HPDE6-E6E7 (cell line): ENCODE measurements at regions not wholly inside any gene's neighbourhood (a gene's known extent, or its start where the extent isn't known, plus 50 kb on each side); places are given as distances from the start of the nearest gene placed in this dataset.

ENCODE experiments used
- DNase-seq: peaks from one replicate; pipeline ENCODE4 v3.0.0; 2011; ENCODE audit warnings: missing footprints; ENCODE audit errors: extremely low spot score

DNA sequence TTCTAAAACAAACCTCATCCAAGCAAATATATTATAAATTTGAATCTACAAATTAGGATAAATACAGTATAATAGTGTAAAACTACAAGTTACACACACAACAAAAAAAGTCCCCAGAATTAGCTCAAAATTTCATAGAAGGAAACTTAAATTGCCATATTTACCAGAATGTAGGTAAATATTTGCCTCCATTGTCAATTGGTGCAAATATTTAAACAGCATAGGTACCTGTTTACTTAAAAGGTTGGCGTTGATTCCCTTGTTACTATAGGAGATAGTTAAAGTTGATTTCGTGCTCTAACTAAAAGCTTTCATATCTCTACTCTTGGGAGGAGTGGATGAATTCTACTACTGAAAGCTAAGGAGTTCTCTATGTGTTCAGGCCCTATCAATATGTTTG is 111.6 kb upstream of the TENT5A start:
- DNase-seq: no peak

DNA sequence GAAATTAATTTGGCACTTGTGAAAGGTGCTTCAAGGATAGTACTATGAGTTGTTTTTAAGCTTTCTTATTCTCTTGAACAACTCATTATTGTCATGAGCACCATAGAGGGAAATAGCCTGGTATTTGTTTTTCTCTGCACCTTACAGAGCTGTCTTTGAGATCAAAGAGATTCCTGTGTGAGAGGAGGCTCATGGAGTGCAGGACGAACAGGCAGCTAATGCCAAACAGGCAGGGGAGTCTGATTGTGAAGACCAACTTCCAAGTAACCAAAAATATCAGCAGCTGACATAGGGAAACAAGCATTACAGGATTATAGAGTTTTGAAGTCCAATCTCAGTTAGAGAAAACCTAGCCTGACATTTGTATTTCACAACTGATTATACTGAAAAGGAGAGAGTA is 110.6 kb upstream of the TENT5A start:
- DNase-seq: no peak

DNA sequence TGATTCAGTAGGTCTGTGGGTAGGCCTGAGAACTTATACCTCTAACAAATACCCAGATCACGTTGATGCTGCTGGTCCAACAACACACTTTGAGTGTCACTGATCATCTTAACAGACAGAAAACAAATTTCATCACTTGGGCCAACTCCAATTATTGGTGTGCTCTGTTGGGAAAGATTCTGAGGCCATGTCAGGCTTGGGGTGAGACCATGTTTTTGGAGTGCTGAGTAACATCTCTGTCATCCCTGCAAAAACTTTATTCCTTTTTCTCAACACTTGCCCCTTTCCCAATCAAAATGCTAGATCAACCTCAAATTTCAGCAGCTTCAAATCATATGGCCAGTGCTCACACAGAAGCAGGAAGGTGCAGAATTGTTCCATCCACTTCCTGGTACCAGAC is 108.8 kb upstream of the TENT5A start:
- DNase-seq: no peak

- no peak for DNase-seq
Measured at GRCh38 chr6:81859884-81860283, 107.4 kb upstream of the TENT5A start.

- DNase-seq: no peak
Measured at GRCh38 chr6:81857812-81858211, 105.3 kb upstream of the TENT5A start.

DNA sequence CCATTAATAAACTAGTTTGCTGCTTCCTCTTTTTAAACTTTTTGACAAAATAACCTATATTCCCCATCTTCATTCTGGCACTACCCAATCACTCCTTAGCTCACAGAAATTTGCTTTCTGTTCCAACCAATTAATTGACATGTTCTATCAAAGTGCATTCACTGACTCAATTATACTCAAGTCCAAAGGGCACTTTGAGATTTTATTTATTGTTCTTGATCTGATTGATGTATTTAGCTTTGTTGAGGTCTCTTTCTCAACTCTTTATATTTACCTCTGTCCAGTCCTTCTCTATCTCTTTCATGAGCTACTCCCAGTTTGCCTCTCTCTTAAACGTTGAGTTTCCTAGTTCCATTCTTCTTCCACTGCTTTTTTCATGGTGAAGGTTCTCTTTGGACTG is 104.4 kb upstream of the TENT5A start:
- DNase-seq: no peak

DNA sequence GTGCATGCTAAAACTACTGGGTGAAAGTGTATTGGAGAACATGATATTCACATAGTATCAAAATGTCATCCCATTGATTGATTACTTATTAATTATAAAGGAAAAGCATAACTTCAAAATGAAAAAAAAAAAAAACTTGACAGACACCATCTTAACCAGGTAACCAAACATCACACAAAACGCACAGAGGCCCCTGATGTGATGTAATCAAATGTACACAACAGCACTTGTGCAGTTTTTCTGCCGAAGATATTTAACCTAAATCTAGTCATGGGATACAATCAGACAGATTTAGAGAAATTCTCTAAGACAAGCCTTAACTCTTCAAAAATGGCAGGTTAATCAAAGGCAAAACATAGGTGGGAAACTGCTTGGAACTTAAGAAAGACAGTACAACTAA is 102.0 kb upstream of the TENT5A start:
- DNase-seq: no peak

GRCh38 chr6:81853975-81854374 is 101.5 kb upstream of the TENT5A start:
- no peak for DNase-seq

GRCh38 chr6:81849248-81849647 is 96.8 kb upstream of the TENT5A start:
- no peak for DNase-seq

GRCh38 chr6:81847866-81848265 is 95.4 kb upstream of the TENT5A start:
- DNase-seq: no peak

GRCh38 chr6:81844686-81845085 is 92.2 kb upstream of the TENT5A start:
- no peak for DNase-seq

DNA sequence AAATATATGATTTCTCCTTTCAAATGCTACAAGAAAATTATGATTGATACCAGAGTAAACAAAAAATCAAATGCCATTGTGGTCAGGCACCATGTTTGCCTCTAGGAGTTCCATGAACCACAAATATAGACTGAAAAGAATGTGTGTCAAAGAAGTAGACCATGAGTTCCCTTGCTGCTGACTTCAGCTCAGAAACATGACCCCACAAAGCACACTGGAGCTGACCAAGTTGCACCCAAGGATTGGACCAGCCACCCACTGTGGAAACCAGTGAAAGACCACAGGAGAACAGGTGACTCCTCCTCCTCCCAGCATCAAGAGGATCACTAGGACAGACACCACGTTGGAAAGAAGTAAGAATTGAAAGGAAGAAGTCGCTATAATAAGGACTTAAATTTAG is 90.8 kb upstream of the TENT5A start:
- no peak for DNase-seq

- no peak for DNase-seq
Measured at GRCh38 chr6:81842254-81842653, 89.8 kb upstream of the TENT5A start.

DNA sequence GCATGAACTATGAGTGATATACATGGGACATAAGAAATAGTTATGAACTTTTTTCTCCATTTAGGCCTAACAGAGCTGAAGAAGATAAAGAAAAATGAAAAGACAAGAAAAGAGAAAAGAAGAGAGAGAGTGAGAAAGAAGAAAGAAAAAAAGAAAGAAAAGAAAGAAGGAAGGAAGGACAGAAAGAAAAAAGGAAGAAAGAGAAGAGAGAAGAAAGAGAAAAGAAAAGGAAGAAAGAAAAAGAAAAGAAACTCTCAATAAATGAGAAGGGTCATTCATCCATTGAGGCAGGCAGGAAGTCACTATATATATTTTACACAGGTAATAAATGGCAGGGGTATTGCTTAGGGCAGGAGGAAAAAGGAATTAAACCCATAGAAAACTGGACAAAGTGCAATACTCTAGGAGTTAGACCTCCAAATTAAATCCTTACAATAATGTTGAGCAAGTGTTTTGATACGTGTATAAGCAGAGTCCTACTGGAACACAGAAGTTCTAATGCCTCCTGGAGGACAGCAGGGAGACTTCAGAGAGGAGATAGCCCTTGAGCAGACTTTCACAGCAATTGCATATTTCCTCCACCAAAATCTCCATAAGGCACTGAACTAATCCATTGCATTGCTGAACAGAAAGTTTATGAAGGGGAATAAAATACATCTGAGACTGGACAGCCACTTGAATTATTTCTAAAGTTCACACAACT is 86.4 kb upstream of the TENT5A start:
- no peak for DNase-seq

DNA sequence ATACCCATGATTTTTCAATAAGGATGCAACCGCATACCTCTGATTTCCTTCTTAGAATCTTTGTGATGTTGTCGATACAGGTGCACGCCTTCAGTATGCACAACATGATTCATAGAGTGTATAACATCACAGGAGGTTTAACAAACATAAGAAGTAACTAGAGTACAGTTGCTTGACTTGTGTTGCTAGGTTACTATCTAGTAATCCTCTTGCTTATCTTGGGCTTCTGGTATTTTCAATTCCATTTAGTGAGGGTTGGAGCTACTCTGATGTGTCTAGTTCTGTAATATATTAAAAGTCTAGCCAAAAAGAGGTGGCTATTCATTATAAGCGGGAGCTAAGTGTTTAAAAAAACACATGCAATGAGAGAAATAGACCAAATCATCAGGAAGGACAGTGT is 85.5 kb upstream of the TENT5A start:
- no peak for DNase-seq

- DNase-seq: no peak
Measured at GRCh38 chr6:81834141-81834681, 81.7 kb upstream of the TENT5A start.

DNA sequence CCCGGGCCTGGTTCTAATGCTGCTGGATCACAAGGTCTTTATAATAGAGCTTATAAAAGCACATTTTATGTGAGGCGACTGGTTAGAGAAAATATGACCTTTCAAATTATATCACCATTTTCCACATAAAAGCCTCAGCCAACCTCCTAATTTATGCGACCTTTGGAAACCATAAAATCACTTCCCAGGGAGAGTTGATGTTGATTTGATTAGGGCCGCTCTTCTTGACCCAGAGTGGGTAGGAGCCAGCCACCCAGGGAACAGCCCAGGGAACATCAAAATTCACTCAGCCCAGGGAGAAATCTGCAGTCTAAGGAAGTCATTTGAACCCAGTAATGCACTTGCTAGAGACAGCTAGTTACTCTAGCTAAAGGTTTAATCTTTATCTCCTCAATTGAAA is 79.8 kb upstream of the TENT5A start:
- no peak for DNase-seq

DNA sequence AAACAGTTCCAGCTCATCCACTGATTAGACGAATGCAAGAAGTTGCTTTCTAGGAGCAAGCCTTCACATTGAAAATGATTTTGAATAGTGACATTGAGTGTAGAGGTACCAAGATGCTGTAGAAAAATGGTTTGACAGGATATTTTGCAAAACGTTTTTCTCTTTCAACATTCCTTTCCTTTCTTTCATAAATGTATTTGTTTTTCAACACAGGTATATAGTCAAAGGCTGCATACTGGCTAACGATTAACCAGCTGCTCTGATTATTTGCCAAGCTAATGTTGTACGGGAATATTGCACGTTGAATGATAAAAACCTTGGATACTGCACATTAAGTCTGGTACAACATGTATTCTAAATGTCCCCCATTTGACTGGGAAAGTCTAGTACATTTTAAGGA is 78.8 kb upstream of the TENT5A start:
- no peak for DNase-seq

DNA sequence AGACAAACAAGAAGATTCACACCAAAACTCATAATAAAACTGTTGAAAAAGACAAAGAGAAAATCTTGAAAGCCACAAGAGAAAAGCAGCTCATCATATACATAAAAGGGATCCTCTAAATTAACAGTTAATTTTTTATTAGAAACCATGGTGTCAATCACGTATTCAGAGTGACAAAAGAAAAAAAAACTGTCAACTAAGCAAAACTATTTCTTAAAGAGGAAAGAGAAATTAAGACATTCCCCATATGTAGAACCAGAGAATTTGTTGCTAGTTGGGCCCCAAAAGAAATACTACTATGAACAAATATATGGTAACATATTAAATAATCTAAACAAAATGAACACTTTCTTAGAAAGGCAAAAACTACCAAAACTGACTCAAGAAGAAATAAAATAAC is 74.3 kb upstream of the TENT5A start:
- DNase-seq: no peak

- DNase-seq: no peak
Measured at GRCh38 chr6:81822568-81822967, 70.1 kb upstream of the TENT5A start.

DNA sequence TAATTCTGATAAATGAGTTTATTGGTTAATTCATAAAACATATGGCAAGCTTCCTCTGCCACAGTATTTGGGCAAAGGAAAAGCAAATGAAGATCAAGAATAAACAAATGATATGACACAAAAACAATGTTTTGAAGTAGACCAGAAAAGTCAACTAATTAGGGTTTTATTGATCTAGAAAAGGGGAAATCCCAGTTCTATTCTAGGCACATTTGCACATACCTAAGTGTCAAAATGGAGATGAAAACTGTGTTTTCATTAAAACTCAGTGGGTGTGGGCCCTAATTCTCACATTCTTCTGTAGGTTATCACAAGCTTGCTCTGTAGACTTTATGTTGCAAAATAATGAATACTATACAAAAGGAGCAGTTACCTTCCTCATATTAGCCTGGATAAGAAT is 69.0 kb upstream of the TENT5A start:
- DNase-seq: no peak

DNA sequence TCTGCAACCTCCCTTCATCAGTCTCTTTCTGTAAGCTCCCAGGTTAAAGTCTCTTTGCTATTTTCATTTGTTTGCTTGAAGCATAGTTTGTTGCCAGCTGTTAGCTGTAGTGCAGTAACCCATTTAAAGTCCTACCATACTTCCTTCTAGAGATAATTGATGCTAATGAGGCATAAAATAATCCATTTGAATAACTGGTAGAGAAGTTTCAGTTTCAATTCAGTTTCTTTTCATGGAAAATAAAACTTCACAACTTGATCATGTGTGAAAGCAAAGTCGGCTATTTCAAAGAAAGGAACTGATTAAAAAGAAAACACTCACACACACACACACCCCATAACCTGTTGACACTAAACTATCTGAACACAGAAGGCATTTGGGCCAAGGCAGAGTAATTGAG is 68.5 kb upstream of the TENT5A start:
- no peak for DNase-seq

DNA sequence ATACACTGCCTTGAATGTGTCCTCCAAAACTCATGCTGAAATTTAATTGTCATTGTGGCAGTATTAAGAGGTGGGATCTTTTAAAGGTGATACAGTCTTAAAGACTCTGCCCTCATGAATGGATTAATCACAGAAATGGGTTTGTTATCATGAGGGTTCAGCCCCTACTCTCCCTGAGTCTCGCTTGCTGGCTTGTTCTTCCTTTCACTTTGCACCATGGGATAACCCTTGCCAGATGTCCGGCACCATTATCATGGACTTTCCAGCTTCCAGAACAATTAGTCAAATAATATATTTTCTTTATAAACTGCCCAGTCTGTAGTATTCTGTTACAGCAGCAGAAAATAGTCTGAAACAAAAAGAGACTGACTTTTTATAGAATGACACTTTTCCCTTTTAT is 67.9 kb upstream of the TENT5A start:
- DNase-seq: no peak

DNA sequence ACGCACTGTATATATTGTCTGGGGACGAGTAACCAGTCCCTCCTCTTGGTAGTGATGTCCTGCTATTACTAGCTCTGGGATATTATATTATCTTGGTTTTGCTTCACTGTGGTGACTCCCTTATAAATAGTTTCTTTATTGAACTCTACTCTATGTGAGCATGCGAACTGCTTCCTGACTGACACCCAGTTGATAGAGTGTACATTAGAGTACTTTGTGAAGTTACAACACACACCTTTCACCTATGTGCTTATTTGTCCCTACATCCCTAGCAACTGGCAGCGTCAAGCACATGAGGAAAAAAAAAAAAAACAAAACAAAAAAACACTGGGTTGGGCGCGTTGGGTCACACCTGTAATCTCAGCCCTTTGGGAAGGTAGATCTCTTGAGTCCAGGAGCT is 67.3 kb upstream of the TENT5A start:
- DNase-seq: no peak
